ENCODE measurements at regions not wholly inside any gene's neighbourhood (a gene's known extent, or its start where the extent isn't known, plus 50 kb on each side); places are given as distances from the start of the nearest gene placed in this dataset.

GRCh38 chr2:2650608-2651375 is 319.7 kb upstream of the MYT1L start:
- TF ChIP-seq CTCF (IDR thresholded peaks at IDR 0.05; ENCODE audit: insufficient read depth, low read depth, low read length): no peak
- CTCF ChIA-PET: no interaction called here
- no peak for DNase-seq (ENCODE audit: low read depth)
- H3K36me3 ChIP-seq (ENCODE audit: control insufficient read depth, insufficient read depth, low read length): no peaks in the 10 kb centered on the region
- POLR2A ChIA-PET: no interaction called here
- no peaks in the 10 kb centered on the region for H3K27me3 ChIP-seq (ENCODE audit: control insufficient read depth, insufficient read depth, low read length)
- H3K4me3 ChIP-seq (ENCODE audit: low read depth, low read length): no peak overlapping the region

- no peak for DNase-seq (ENCODE audit: low read depth)
- TF ChIP-seq CTCF (IDR thresholded peaks at IDR 0.05; ENCODE audit: insufficient read depth, low read depth, low read length): no peak
- no peaks in the 10 kb centered on the region for H3K27me3 ChIP-seq (ENCODE audit: control insufficient read depth, insufficient read depth, low read length)
- ChIA-PET POLR2A (no interaction called here), CTCF (no interaction called here)
- H3K36me3 ChIP-seq (ENCODE audit: control insufficient read depth, insufficient read depth, low read length): no peaks in the 10 kb centered on the region
- no peak overlapping the region for H3K4me3 ChIP-seq (ENCODE audit: low read depth, low read length)
Observed at GRCh38 chr2:2649109-2650072, 318.3 kb upstream of the MYT1L start.

GRCh38 chr2:2648094-2648493 is 317.0 kb upstream of the MYT1L start:
- H3K36me3 ChIP-seq (ENCODE audit: control insufficient read depth, insufficient read depth, low read length): no peaks in the 10 kb centered on the region
- CTCF ChIA-PET: no interaction called here

GRCh38 chr2:2647141-2647541 is 316.1 kb upstream of the MYT1L start:
- TF ChIP-seq CTCF (IDR thresholded peaks at IDR 0.05; ENCODE audit: insufficient read depth, low read depth, low read length): no peak
- H3K4me3 ChIP-seq (ENCODE audit: low read depth, low read length): no peak overlapping the region
- H3K27me3 ChIP-seq (ENCODE audit: control insufficient read depth, insufficient read depth, low read length): no peaks in the 10 kb centered on the region
- POLR2A ChIA-PET: no interaction called here
- DNase-seq (ENCODE audit: low read depth): no peak
- no peaks in the 10 kb centered on the region for H3K36me3 ChIP-seq (ENCODE audit: control insufficient read depth, insufficient read depth, low read length)
- CTCF ChIA-PET: interaction anchor here (1.0 kb wide), 1 partner anchor 8 kb away, joined by 3 read pairs; no protein-coding TSS in a partner anchor

More at GRCh38 chr2:2648094-2648493, 317.0 kb upstream of the MYT1L start:
- no peak for TF ChIP-seq CTCF (IDR thresholded peaks at IDR 0.05; ENCODE audit: insufficient read depth, low read depth, low read length)
- POLR2A ChIA-PET: no interaction called here
- H3K4me3 ChIP-seq (ENCODE audit: low read depth, low read length): no peak overlapping the region
- DNase-seq (ENCODE audit: low read depth): no peak
- H3K27me3 ChIP-seq (ENCODE audit: control insufficient read depth, insufficient read depth, low read length): no peaks in the 10 kb centered on the region

GRCh38 chr2:2646433-2647051 is 315.5 kb upstream of the MYT1L start:
- Histone ChIP-seq H3K4me3 (ENCODE audit: low read depth, low read length) (no peak overlapping the region), H3K27me3 (ENCODE audit: control insufficient read depth, insufficient read depth, low read length) (no peaks in the 10 kb centered on the region), H3K36me3 (ENCODE audit: control insufficient read depth, insufficient read depth, low read length) (no peaks in the 10 kb centered on the region)
- POLR2A ChIA-PET: no interaction called here
- TF ChIP-seq CTCF (IDR thresholded peaks at IDR 0.05; ENCODE audit: insufficient read depth, low read depth, low read length): no peak
- DNase-seq (ENCODE audit: low read depth): no peak
- CTCF ChIA-PET: interaction anchor here (1.0 kb wide), 1 partner anchor 9 kb away, joined by 3 read pairs; no protein-coding TSS in a partner anchor
